ENCODE measurements at regions not wholly inside any gene's neighbourhood (a gene's known extent, or its start where the extent isn't known, plus 50 kb on each side); places are given as distances from the start of the nearest gene placed in this dataset.

- H3K9me3 ChIP-seq (ENCODE audit: insufficient read depth, low read length) = no peaks in the 10 kb centered on the region
- no peak for TF ChIP-seq EZH2phosphoT487 (IDR thresholded peaks at IDR 0.05; ENCODE audit: low read depth)
- TF ChIP-seq, protein P1, sequence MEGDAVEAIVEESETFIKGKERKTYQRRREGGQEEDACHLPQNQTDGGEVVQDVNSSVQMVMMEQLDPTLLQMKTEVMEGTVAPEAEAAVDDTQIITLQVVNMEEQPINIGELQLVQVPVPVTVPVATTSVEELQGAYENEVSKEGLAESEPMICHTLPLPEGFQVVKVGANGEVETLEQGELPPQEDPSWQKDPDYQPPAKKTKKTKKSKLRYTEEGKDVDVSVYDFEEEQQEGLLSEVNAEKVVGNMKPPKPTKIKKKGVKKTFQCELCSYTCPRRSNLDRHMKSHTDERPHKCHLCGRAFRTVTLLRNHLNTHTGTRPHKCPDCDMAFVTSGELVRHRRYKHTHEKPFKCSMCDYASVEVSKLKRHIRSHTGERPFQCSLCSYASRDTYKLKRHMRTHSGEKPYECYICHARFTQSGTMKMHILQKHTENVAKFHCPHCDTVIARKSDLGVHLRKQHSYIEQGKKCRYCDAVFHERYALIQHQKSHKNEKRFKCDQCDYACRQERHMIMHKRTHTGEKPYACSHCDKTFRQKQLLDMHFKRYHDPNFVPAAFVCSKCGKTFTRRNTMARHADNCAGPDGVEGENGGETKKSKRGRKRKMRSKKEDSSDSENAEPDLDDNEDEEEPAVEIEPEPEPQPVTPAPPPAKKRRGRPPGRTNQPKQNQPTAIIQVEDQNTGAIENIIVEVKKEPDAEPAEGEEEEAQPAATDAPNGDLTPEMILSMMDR (IDR thresholded peaks at IDR 0.05; ENCODE audit: low read depth, low read length) = no peak
- no peak overlapping the region for H3K4me2 ChIP-seq (ENCODE audit: low read length)
- H3K79me2 ChIP-seq (ENCODE audit: low read length) = no peaks in the 10 kb centered on the region
- no peak overlapping the region for H3K9ac ChIP-seq (ENCODE audit: low read length)
- H3K27me3 ChIP-seq (ENCODE audit: low read depth, low read length) = peaks cover 52% of the 10 kb centered on the region
- H4K20me1 ChIP-seq (ENCODE audit: insufficient read depth, low read length) = no peaks in the 10 kb centered on the region
- no peak overlapping the region for H3K4me3 ChIP-seq (ENCODE audit: low read length)
- H2AFZ ChIP-seq (ENCODE audit: low read depth, low read length) = no peak overlapping the region
- no peaks in the 10 kb centered on the region for H3K4me1 ChIP-seq (ENCODE audit: low read length)
- no peaks in the 10 kb centered on the region for H3K36me3 ChIP-seq (replicated peaks; ENCODE audit: low read depth, low read length)
- no peak overlapping the region for H3K27ac ChIP-seq (ENCODE audit: low read length)
Observed at GRCh38 chr1:175841738-175842187, 98.4 kb upstream of the TNR start.

GRCh38 chr1:175840787-175841186 lies 97.4 kb upstream of the TNR start:
- TF ChIP-seq EZH2phosphoT487 (IDR thresholded peaks at IDR 0.05; ENCODE audit: low read depth) = no peak
- TF ChIP-seq, protein P1 (IDR thresholded peaks at IDR 0.05; ENCODE audit: low read depth, low read length) = no peak
- H3K4me1 ChIP-seq (ENCODE audit: low read length) = no peaks in the 10 kb centered on the region
- H3K27me3 ChIP-seq (ENCODE audit: low read depth, low read length) = peaks cover 45% of the 10 kb centered on the region
- H2AFZ ChIP-seq (ENCODE audit: low read depth, low read length) = no peak overlapping the region
- H3K27ac ChIP-seq (ENCODE audit: low read length) = no peak overlapping the region
- H3K4me3 ChIP-seq (ENCODE audit: low read length) = no peak overlapping the region
- no peak overlapping the region for H3K4me2 ChIP-seq (ENCODE audit: low read length)
- no peaks in the 10 kb centered on the region for H3K36me3 ChIP-seq (replicated peaks; ENCODE audit: low read depth, low read length)
- H3K9me3 ChIP-seq (ENCODE audit: insufficient read depth, low read length) = no peaks in the 10 kb centered on the region
- no peak overlapping the region for H3K9ac ChIP-seq (ENCODE audit: low read length)
- H3K79me2 ChIP-seq (ENCODE audit: low read length) = no peaks in the 10 kb centered on the region
- no peaks in the 10 kb centered on the region for H4K20me1 ChIP-seq (ENCODE audit: insufficient read depth, low read length)

GRCh38 chr1:175839779-175840669 lies 96.6 kb upstream of the TNR start:
- Histone ChIP-seq H4K20me1 (ENCODE audit: insufficient read depth, low read length) (no peaks in the 10 kb centered on the region), H3K9me3 (ENCODE audit: insufficient read depth, low read length) (no peaks in the 10 kb centered on the region), H3K36me3 (replicated peaks; ENCODE audit: low read depth, low read length) (no peaks in the 10 kb centered on the region), H3K27ac (ENCODE audit: low read length) (no peak overlapping the region), H3K4me1 (ENCODE audit: low read length) (no peaks in the 10 kb centered on the region), H2AFZ (ENCODE audit: low read depth, low read length) (no peak overlapping the region), H3K4me2 (ENCODE audit: low read length) (no peak overlapping the region), H3K9ac (ENCODE audit: low read length) (no peak overlapping the region), H3K27me3 (ENCODE audit: low read depth, low read length) (peaks cover 37% of the 10 kb centered on the region), H3K4me3 (ENCODE audit: low read length) (no peak overlapping the region), H3K79me2 (ENCODE audit: low read length) (no peaks in the 10 kb centered on the region)
- TF ChIP-seq EZH2phosphoT487 (IDR thresholded peaks at IDR 0.05; ENCODE audit: low read depth) = no peak
- TF ChIP-seq, protein P1 (IDR thresholded peaks at IDR 0.05; ENCODE audit: low read depth, low read length) = no peak

GRCh38 chr1:175834597-175834996 lies 91.2 kb upstream of the TNR start:
- H3K79me2 ChIP-seq (ENCODE audit: low read length) = no peaks in the 10 kb centered on the region
- no peak overlapping the region for H3K4me3 ChIP-seq (ENCODE audit: low read length)
- H3K4me1 ChIP-seq (ENCODE audit: low read length) = no peaks in the 10 kb centered on the region
- no peaks in the 10 kb centered on the region for H3K36me3 ChIP-seq (replicated peaks; ENCODE audit: low read depth, low read length)
- H3K9ac ChIP-seq (ENCODE audit: low read length) = no peak overlapping the region
- H3K27ac ChIP-seq (ENCODE audit: low read length) = no peak overlapping the region
- H3K27me3 ChIP-seq (ENCODE audit: low read depth, low read length) = peaks cover 5% of the 10 kb centered on the region
- H3K9me3 ChIP-seq (ENCODE audit: insufficient read depth, low read length) = no peaks in the 10 kb centered on the region
- H3K4me2 ChIP-seq (ENCODE audit: low read length) = no peak overlapping the region
- no peak for TF ChIP-seq EZH2phosphoT487 (IDR thresholded peaks at IDR 0.05; ENCODE audit: low read depth)
- TF ChIP-seq, protein P1 (IDR thresholded peaks at IDR 0.05; ENCODE audit: low read depth, low read length) = no peak
- H2AFZ ChIP-seq (ENCODE audit: low read depth, low read length) = no peak overlapping the region
- no peaks in the 10 kb centered on the region for H4K20me1 ChIP-seq (ENCODE audit: insufficient read depth, low read length)
